Activated CD8-positive, alpha-beta T cell treated with anti-CD3 and anti-CD28 coated beads, Interleukin-2, amount 10 ng/mL, durations not matched to agents 7 days and 5 days (primary cell): ENCODE measurements at regions not wholly inside any gene's neighbourhood (a gene's known extent, or its start where the extent isn't known, plus 50 kb on each side); places are given as distances from the start of the nearest gene placed in this dataset.

ENCODE experiments used
- ATAC-seq: fragments of 150-1000 bp; cut with Tn5 transposase; one replicate; pipeline ENCODE4 v1.10.0; 2021; ENCODE audit warnings: moderate library complexity
- CTCF ChIA-PET: fragments of 350-600 bp; sonication (Branson Sonifier 250); formaldehyde crosslinking; loops from one replicate; lab custom pipeline; 2021; ENCODE audit warnings: antibody characterized with exemption; lab: Charles Lee
- POLR2A ChIA-PET: fragments of 350-600 bp; sonication (Branson Sonifier 250); formaldehyde crosslinking; loops from one replicate; lab custom pipeline; 2021; ENCODE audit warnings: antibody characterized with exemption; lab: Charles Lee
- DNase-seq: peaks from one replicate; pipeline ENCODE4 v3.0.0-alpha.2; 2020
- H3K27ac Mint-ChIP-seq: one replicate; pipeline ENCODE4 v1.8.0; 2021; ENCODE audit warnings: mild to moderate bottlenecking, mixed read lengths
- H3K27me3 Mint-ChIP-seq: one replicate; pipeline ENCODE4 v1.8.0; 2021; ENCODE audit warnings: low read depth, mixed read lengths
- H3K36me3 Mint-ChIP-seq: one replicate; pipeline ENCODE4 v1.8.0; 2021; ENCODE audit warnings: low read depth, mixed read lengths
- H3K4me1 Mint-ChIP-seq: one replicate; pipeline ENCODE4 v1.8.0; 2021; ENCODE audit warnings: low read depth, mixed read lengths
- H3K4me3 Mint-ChIP-seq: one replicate; pipeline ENCODE4 v1.8.0; 2021; ENCODE audit warnings: mild to moderate bottlenecking, mixed read lengths
- H3K9me3 Mint-ChIP-seq: one replicate; pipeline ENCODE4 v1.8.0; 2022; ENCODE audit warnings: mixed read lengths; ENCODE audit not compliant: insufficient read depth

- CTCF ChIA-PET, result no interaction called here
These were observed 123.6 kb upstream of the GDF10 start for GRCh38 chr10:47176206-47176902.

GRCh38 chr10:47176903-47177868, 122.8 kb upstream of the GDF10 start:
- Mint-ChIP-seq H3K4me1 (no peaks in the 10 kb centered on the region), H3K27ac (no peak overlapping the region), H3K4me3 (no peak overlapping the region), H3K9me3 (no peaks in the 10 kb centered on the region), H3K27me3 (no peaks in the 10 kb centered on the region), H3K36me3 (no peaks in the 10 kb centered on the region)
- ChIA-PET POLR2A (no interaction called here), CTCF (interaction anchor here (1.2 kb wide), 1 partner anchor 129 kb away, joined by 3 read pairs; no protein-coding TSS in a partner anchor)
- ATAC-seq (no peak), DNase-seq (no peak)

More at GRCh38 chr10:47176206-47176902, 123.6 kb upstream of the GDF10 start:
- Mint-ChIP-seq H3K9me3 (no peaks in the 10 kb centered on the region), H3K27me3 (no peaks in the 10 kb centered on the region), H3K27ac (no peak overlapping the region), H3K4me3 (no peak overlapping the region), H3K36me3 (no peaks in the 10 kb centered on the region), H3K4me1 (no peaks in the 10 kb centered on the region)
- POLR2A ChIA-PET, result interaction anchor here (1.6 kb wide), 1 partner anchor 11 kb away, joined by 5 read pairs; no protein-coding TSS in a partner anchor
- no peak for DNase-seq
- ATAC-seq, result no peak

- CTCF ChIA-PET, result interaction anchor here (0.7 to 1.7 kb wide), 4 partner anchors 13 to 141 kb away, joined by 3 to 6 read pairs (median 4); no protein-coding TSS in a partner anchor
- POLR2A ChIA-PET, result no interaction called here
- peak; percentile 14 for ATAC-seq
- no peaks in the 10 kb centered on the region for H3K9me3 Mint-ChIP-seq
- H3K36me3 Mint-ChIP-seq, result no peaks in the 10 kb centered on the region
- no peaks in the 10 kb centered on the region for H3K4me1 Mint-ChIP-seq
- H3K27ac Mint-ChIP-seq, result no peak overlapping the region
- no peak for DNase-seq
- no peak overlapping the region for H3K4me3 Mint-ChIP-seq
- no peaks in the 10 kb centered on the region for H3K27me3 Mint-ChIP-seq
These were observed 121.3 kb upstream of the GDF10 start for GRCh38 chr10:47178537-47179290.

- no peaks in the 10 kb centered on the region for H3K36me3 Mint-ChIP-seq
- no peak overlapping the region for H3K4me3 Mint-ChIP-seq
- H3K4me1 Mint-ChIP-seq, result no peaks in the 10 kb centered on the region
- H3K27ac Mint-ChIP-seq, result no peak overlapping the region
- H3K27me3 Mint-ChIP-seq, result no peaks in the 10 kb centered on the region
- POLR2A ChIA-PET, result no interaction called here
- CTCF ChIA-PET, result interaction anchor here (0.7 to 1.7 kb wide), 3 partner anchors 13 to 141 kb away, joined by 3 to 6 read pairs (median 4); no protein-coding TSS in a partner anchor
- peak; percentile 26 for DNase-seq
- ATAC-seq, result peak; percentile 58
- H3K9me3 Mint-ChIP-seq, result no peaks in the 10 kb centered on the region
These were observed 120.7 kb upstream of the GDF10 start for GRCh38 chr10:47179291-47179647.

- ATAC-seq (peak; percentile 45), DNase-seq (no peak)
- Mint-ChIP-seq H3K9me3 (no peaks in the 10 kb centered on the region), H3K27me3 (no peaks in the 10 kb centered on the region), H3K36me3 (no peaks in the 10 kb centered on the region), H3K4me1 (no peaks in the 10 kb centered on the region), H3K4me3 (no peak overlapping the region), H3K27ac (no peak overlapping the region)
- ChIA-PET CTCF (interaction anchor here (1.7 kb wide), 1 partner anchor 130 kb away, joined by 6 read pairs; no protein-coding TSS in a partner anchor), POLR2A (no interaction called here)
These were observed 118.7 kb upstream of the GDF10 start for GRCh38 chr10:47181052-47181849.

- no peaks in the 10 kb centered on the region for H3K9me3 Mint-ChIP-seq
- no peak overlapping the region for H3K4me3 Mint-ChIP-seq
- H3K4me1 Mint-ChIP-seq, result peaks cover 3% of the 10 kb centered on the region
- H3K27me3 Mint-ChIP-seq, result no peaks in the 10 kb centered on the region
- CTCF ChIA-PET, result no interaction called here
- no peak for DNase-seq
- POLR2A ChIA-PET, result no interaction called here
- no peak overlapping the region for H3K27ac Mint-ChIP-seq
- H3K36me3 Mint-ChIP-seq, result no peaks in the 10 kb centered on the region
- no peak for ATAC-seq
These were observed 116.9 kb upstream of the GDF10 start for GRCh38 chr10:47182934-47183703.

- CTCF ChIA-PET, result no interaction called here
- Mint-ChIP-seq H3K4me3 (no peak overlapping the region), H3K27ac (no peak overlapping the region)
These were observed 116.3 kb upstream of the GDF10 start for GRCh38 chr10:47183704-47184041.

GRCh38 chr10:47184273-47184672, 115.7 kb upstream of the GDF10 start:
- Mint-ChIP-seq H3K4me3 (no peak overlapping the region), H3K9me3 (no peaks in the 10 kb centered on the region), H3K27me3 (no peaks in the 10 kb centered on the region), H3K36me3 (no peaks in the 10 kb centered on the region), H3K4me1 (peaks cover 6% of the 10 kb centered on the region), H3K27ac (no peak overlapping the region)
- DNase-seq (no peak), ATAC-seq (no peak)
- ChIA-PET POLR2A (no interaction called here), CTCF (no interaction called here)

More at GRCh38 chr10:47183704-47184041, 116.3 kb upstream of the GDF10 start:
- DNase-seq (no peak), ATAC-seq (no peak)
- POLR2A ChIA-PET, result no interaction called here
- Mint-ChIP-seq H3K36me3 (no peaks in the 10 kb centered on the region), H3K9me3 (no peaks in the 10 kb centered on the region), H3K27me3 (no peaks in the 10 kb centered on the region), H3K4me1 (peaks cover 6% of the 10 kb centered on the region)

- Mint-ChIP-seq H3K9me3 (no peaks in the 10 kb centered on the region), H3K4me1 (peaks cover 6% of the 10 kb centered on the region), H3K27ac (no peak overlapping the region), H3K27me3 (no peaks in the 10 kb centered on the region), H3K4me3 (no peak overlapping the region), H3K36me3 (no peaks in the 10 kb centered on the region)
- ChIA-PET POLR2A (no interaction called here), CTCF (no interaction called here)
- DNase-seq (no peak), ATAC-seq (no peak)
These were observed 115.2 kb upstream of the GDF10 start for GRCh38 chr10:47184724-47185330.

- POLR2A ChIA-PET, result no interaction called here
- DNase-seq, result no peak
- Mint-ChIP-seq H3K27ac (no peak overlapping the region), H3K4me3 (no peak overlapping the region), H3K4me1 (peaks cover 6% of the 10 kb centered on the region), H3K36me3 (no peaks in the 10 kb centered on the region), H3K27me3 (no peaks in the 10 kb centered on the region), H3K9me3 (no peaks in the 10 kb centered on the region)
- CTCF ChIA-PET, result no interaction called here
- ATAC-seq, result no peak
These were observed 113.1 kb upstream of the GDF10 start for GRCh38 chr10:47186941-47187340.
